Fibroblast of villous mesenchyme (primary cell): ENCODE measurements at regions not wholly inside any gene's neighbourhood (a gene's known extent, or its start where the extent isn't known, plus 50 kb on each side); places are given as distances from the start of the nearest gene placed in this dataset.

Experiments
- DNase-seq: peaks from one replicate; pipeline ENCODE4 v3.0.0-alpha.2; 2010; ENCODE audit warnings: low read depth
- H3K4me3 ChIP-seq: 2 replicates; pipeline ENCODE4 v1.5.1; 2011; ENCODE audit warnings: low read depth, mild to moderate bottlenecking, low read length
- TF ChIP-seq, protein P1 (sequence below): IDR thresholded peaks from 2 replicates; pipeline ENCODE4 v1.5.1; 2012; ENCODE audit warnings: low read depth, mild to moderate bottlenecking, low read length; ENCODE audit not compliant: insufficient read depth

DNA sequence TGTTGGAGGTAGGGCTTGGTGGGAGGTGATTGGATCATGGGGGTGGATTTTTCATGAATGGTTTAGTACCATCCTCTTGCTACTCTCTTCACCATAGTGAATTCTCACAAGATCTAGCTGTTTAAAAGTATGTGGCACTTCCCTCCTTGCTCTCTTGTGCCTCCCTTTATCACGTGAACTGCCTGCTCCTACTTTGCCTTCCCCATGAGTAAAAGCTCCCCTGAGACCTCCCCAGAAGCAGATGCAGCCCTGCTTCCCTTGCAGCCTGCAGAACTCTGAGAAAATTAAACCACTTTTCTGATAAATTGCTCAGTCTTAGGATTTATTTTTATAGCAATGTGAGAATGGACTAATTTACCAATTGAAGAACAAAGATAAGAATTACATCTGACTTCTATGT is 223.1 kb downstream of the RNF144A start:
- TF ChIP-seq, protein P1, sequence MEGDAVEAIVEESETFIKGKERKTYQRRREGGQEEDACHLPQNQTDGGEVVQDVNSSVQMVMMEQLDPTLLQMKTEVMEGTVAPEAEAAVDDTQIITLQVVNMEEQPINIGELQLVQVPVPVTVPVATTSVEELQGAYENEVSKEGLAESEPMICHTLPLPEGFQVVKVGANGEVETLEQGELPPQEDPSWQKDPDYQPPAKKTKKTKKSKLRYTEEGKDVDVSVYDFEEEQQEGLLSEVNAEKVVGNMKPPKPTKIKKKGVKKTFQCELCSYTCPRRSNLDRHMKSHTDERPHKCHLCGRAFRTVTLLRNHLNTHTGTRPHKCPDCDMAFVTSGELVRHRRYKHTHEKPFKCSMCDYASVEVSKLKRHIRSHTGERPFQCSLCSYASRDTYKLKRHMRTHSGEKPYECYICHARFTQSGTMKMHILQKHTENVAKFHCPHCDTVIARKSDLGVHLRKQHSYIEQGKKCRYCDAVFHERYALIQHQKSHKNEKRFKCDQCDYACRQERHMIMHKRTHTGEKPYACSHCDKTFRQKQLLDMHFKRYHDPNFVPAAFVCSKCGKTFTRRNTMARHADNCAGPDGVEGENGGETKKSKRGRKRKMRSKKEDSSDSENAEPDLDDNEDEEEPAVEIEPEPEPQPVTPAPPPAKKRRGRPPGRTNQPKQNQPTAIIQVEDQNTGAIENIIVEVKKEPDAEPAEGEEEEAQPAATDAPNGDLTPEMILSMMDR = no peak
- H3K4me3 ChIP-seq = no peak overlapping the region
- no peak for DNase-seq

DNA sequence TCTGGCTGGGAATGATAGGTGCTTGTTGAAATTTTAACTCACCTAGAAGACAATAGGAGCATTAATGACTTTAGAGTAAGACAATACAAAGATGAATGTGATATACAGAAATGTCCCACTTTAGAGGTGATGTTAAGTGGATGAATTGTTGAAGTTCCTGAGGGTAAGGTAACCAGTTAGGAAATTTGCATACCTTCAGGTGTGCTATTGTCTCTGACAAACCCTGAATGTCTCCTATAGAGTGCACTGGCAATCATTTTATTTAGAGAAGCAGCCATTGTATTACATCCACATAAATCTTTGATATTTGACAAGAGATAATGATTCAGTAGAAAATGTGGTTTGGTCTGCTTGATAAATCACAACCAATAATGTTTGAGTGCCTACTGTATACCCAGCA is 228.5 kb downstream of the RNF144A start:
- DNase-seq = no peak
- TF ChIP-seq, protein P1 = no peak
- H3K4me3 ChIP-seq = no peak overlapping the region

DNA sequence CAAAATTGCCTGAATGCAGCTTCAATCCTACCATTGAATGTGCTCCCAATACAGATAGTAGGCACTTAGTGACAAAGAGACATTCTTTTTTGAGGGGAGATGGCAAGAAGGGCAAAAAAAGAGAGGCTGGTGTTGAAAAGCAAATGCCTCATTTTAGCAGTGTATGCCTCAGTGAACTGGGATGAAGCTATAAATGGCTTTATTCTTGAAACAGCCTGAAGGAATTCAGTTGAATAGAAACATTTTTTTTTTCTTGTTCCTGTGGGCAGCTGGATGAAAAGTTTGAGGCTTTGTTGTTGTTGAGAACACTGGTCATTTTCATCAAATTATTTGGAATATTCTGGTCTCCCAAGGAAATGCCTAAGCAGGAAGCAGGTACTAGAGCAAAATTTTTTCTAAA is 228.9 kb downstream of the RNF144A start:
- no peak for DNase-seq
- no peak overlapping the region for H3K4me3 ChIP-seq
- TF ChIP-seq, protein P1 = no peak

DNA sequence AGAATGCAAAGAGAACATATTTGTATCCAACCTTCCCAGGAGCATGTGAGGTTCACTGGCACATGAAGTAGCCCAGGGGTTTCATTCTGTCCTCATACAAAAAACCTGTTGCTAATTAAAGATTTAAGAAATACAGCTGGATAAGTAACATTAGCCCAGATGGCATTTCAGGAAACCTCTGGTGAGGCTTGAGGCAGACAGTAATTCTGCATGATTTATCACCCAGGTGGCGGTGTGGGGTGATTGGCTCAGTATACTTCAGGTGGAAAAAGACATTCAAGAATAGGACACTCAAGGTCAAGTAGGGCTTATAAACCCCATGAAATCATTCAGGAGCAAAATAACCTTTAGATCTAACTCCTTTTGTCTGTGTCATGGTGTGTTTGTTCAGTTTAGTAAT is 237.4 kb downstream of the RNF144A start:
- TF ChIP-seq, protein P1 = no peak
- H3K4me3 ChIP-seq = no peak overlapping the region
- DNase-seq = no peak

DNA sequence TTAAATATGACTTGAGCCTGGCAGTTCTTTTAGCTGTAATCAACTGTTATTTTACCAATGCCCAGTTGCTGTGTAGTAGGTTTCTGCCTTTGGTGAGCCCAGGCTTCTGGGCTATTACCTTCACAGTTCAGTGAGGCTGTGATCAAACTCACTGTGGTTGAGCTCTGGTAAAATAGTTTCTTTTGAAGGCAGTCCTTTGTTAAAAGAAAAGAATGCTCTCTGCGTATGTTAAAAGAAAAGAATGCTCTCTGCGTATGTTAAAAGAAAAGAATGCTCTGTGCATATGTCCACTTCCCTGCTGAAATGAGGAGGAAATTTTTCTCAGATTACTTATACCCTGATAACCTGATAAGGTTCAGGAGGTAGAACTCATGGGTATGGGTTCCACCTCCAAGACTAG is 244.3 kb downstream of the RNF144A start:
- DNase-seq = no peak
- TF ChIP-seq, protein P1 = no peak
- H3K4me3 ChIP-seq = no peak overlapping the region

DNA sequence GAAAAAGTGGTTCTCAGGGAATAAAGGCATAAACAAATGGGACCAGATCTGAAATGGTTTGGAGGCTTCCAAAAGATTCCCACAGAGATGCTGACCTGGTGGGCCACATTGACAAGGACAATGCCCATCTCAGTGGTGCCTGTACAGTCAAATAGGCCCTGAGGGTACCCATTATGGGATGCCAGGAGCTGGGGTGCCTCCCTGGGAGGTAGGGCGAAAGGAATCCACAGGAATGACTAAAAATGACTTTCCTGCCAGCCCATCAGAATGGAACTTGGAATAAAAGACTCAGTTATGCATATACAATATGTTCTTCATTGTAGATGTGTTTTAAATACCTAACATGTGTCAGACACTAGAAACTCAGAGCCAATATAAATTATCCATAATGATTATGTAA is 248.5 kb downstream of the RNF144A start:
- TF ChIP-seq, protein P1 = no peak
- no peak overlapping the region for H3K4me3 ChIP-seq
- DNase-seq = no peak

DNA sequence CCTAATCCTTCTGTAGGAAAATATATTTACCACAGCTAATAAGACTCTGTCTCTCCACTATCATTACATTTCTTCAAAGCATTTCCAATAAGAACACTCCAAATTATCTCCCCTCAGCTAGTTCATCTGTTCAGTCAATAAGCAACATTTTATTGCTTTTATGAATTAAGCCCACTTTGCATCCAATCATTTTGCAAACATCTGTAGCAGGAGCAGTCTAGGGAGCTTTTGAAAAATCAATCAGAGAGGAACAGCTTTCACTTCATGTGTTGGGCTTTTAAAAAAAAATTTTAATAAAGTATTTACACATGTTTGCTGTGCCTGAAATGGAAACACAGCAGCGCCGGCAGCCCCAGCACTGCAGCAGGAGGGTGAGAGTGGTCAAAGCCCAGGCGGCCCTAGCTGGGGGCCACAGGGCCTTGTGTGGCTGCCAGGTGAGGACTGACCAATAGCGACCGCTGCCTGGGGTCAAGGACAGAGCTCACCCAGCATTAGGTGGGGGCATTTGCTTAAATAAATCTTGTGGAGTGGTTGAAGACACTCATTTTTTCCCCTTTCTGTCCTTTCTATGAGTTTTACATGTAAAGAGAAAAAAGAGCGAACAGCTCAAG is 250.7 kb downstream of the RNF144A start:
- DNase-seq = no peak
- H3K4me3 ChIP-seq = no peak overlapping the region
- TF ChIP-seq, protein P1 = no peak
